CD4-positive, alpha-beta T cell (primary cell): ENCODE measurements at regions not wholly inside any gene's neighbourhood (a gene's known extent, or its start where the extent isn't known, plus 50 kb on each side); places are given as distances from the start of the nearest gene placed in this dataset.

Source experiments
- ATAC-seq: fragments of 200-7000 bp; cut with Tn5 transposase; one replicate; pipeline ENCODE4 v1.10.0; 2022; ENCODE audit warnings: mild to moderate bottlenecking; ENCODE audit not compliant: poor library complexity
- CTCF ChIA-PET: fragments of 350-600 bp; sonication (Branson Sonifier 250); formaldehyde crosslinking; loops from one replicate; lab custom pipeline; 2021; ENCODE audit warnings: antibody characterized with exemption, inconsistent platforms; lab: Charles Lee
- POLR2A ChIA-PET: fragments of 350-600 bp; sonication (Branson Sonifier 250); formaldehyde crosslinking; loops from one replicate; lab custom pipeline; 2021; ENCODE audit warnings: antibody characterized with exemption, inconsistent platforms; lab: Charles Lee
- DNase-seq, 14 experiments: peaks; one replicate each; pipeline ENCODE4 v3.0.0-alpha.2; 2013 to 2020; ENCODE audit warnings: mixed read lengths in 2 of 14
- H3K27ac ChIP-seq, 2 donors: one replicate each; pipeline versions ENCODE4 v1.5.1 to v1.7.0; 2013; ENCODE audit warnings: low read length in 2 of 2, low read depth in 1 of 2, mild to moderate bottlenecking in 1 of 2
- H3K27me3 ChIP-seq, 2 experiments: 1 replicate in 1 of 2; 2 replicates in 1 of 2; pipeline versions ENCODE4 v1.6.1 to v1.7.0; 2013; ENCODE audit warnings: low read length in 2 of 2, control low read depth in 1 of 2, mild to moderate bottlenecking in 1 of 2, moderate library complexity in 1 of 2; ENCODE audit not compliant: insufficient read depth in 2 of 2, control insufficient read depth in 1 of 2
- H3K36me3 ChIP-seq: one replicate; pipeline ENCODE4 v1.6.1; 2013; ENCODE audit warnings: low read length, control low read depth; ENCODE audit not compliant: insufficient read depth
- H3K4me1 ChIP-seq: one replicate; pipeline ENCODE4 v1.6.1; 2013; ENCODE audit warnings: low read length, control low read depth; ENCODE audit not compliant: insufficient read depth
- H3K4me3 ChIP-seq: one replicate; pipeline ENCODE4 v1.5.1; 2013; ENCODE audit warnings: mild to moderate bottlenecking, low read length, moderate library complexity
- H3K9me3 ChIP-seq, 2 experiments: 1 replicate in 1 of 2; 2 replicates in 1 of 2; pipeline versions ENCODE4 v1.6.1 to v1.7.0; 2013; ENCODE audit warnings: low read length in 2 of 2, mild to moderate bottlenecking in 2 of 2, control low read depth in 1 of 2, moderate library complexity in 1 of 2; ENCODE audit not compliant: control insufficient read depth in 1 of 2, insufficient read depth in 1 of 2
- H3K27ac Mint-ChIP-seq: one replicate; pipeline ENCODE4 v1.8.0; 2020; ENCODE audit warnings: mixed read lengths
- H3K27me3 Mint-ChIP-seq: one replicate; pipeline ENCODE4 v1.8.0; 2021; ENCODE audit warnings: mixed read lengths
- H3K36me3 Mint-ChIP-seq: one replicate; pipeline ENCODE4 v1.8.0; 2021; ENCODE audit warnings: low read depth, mixed read lengths
- H3K4me1 Mint-ChIP-seq: one replicate; pipeline ENCODE4 v1.8.0; 2021; ENCODE audit warnings: low read depth, mixed read lengths
- H3K4me3 Mint-ChIP-seq: one replicate; pipeline ENCODE4 v1.8.0; 2020; ENCODE audit warnings: mild to moderate bottlenecking, mixed read lengths
- H3K9me3 Mint-ChIP-seq: one replicate; pipeline ENCODE4 v1.8.0; 2020; ENCODE audit warnings: mixed read lengths
- CTCF ChIP-seq: fragments of 200-600 bp; IDR thresholded peaks from one replicate; pipeline ENCODE4 v1.8.0; 2022; ENCODE audit warnings: antibody characterized with exemption, mild to moderate bottlenecking
- intact Hi-C, 2 experiments: fragments of 100-400 bp; cut with DNase I in 1 of 2; cut with micrococcal nuclease in 1 of 2; formaldehyde crosslinking; loops; one replicate each; pipeline versions ENCODE4 v1.15.1 to v1.9.0; 2023 to 2025; cut with DNase I, micrococcal nuclease

- H3K36me3 Mint-ChIP-seq, result no peaks in the 10 kb centered on the region
- no peaks in the 10 kb centered on the region for H3K27me3 Mint-ChIP-seq
- no peaks in the 10 kb centered on the region for H3K4me1 Mint-ChIP-seq
- no peak for DNase-seq
- H3K27ac Mint-ChIP-seq, result no peak overlapping the region
- H3K27me3 ChIP-seq, result no peaks in the 10 kb centered on the region
- ChIA-PET POLR2A (no interaction called here), CTCF (no interaction called here)
- no peak overlapping the region for H3K4me3 ChIP-seq
- no peaks in the 10 kb centered on the region for H3K4me1 ChIP-seq
- no peaks in the 10 kb centered on the region for H3K36me3 ChIP-seq
- no peak for ATAC-seq
- no peak overlapping the region for H3K4me3 Mint-ChIP-seq
- no peak overlapping the region for H3K27ac ChIP-seq
- TF ChIP-seq CTCF, result no peak
- peaks cover 5% of the 10 kb centered on the region for H3K9me3 Mint-ChIP-seq
- intact Hi-C loops, result no loop called here
- H3K9me3 ChIP-seq, result no peaks in the 10 kb centered on the region
Observed at GRCh38 chr17:69732272-69732918, 317.9 kb downstream of the MAP2K6 start.

GRCh38 chr17:69733171-69734012 is 318.9 kb downstream of the MAP2K6 start:
- intact Hi-C loops, result no loop called here
- Histone ChIP-seq H3K27ac (no peak overlapping the region), H3K4me3 (no peak overlapping the region), H3K27me3 (no peaks in the 10 kb centered on the region), H3K36me3 (no peaks in the 10 kb centered on the region), H3K4me1 (no peaks in the 10 kb centered on the region), H3K9me3 (no peaks in the 10 kb centered on the region)
- Mint-ChIP-seq H3K4me3 (no peak overlapping the region), H3K36me3 (no peaks in the 10 kb centered on the region), H3K27ac (no peak overlapping the region), H3K9me3 (peaks cover 9% of the 10 kb centered on the region), H3K4me1 (no peaks in the 10 kb centered on the region), H3K27me3 (no peaks in the 10 kb centered on the region)
- no peak for TF ChIP-seq CTCF
- DNase-seq (no peak), ATAC-seq (no peak)
- POLR2A ChIA-PET, result no interaction called here
- CTCF ChIA-PET, result no interaction called here

GRCh38 chr17:69734656-69735055 is 320.2 kb downstream of the MAP2K6 start:
- Mint-ChIP-seq H3K4me3 (no peak overlapping the region), H3K27ac (no peak overlapping the region), H3K9me3 (peaks cover 12% of the 10 kb centered on the region), H3K27me3 (no peaks in the 10 kb centered on the region), H3K36me3 (no peaks in the 10 kb centered on the region), H3K4me1 (no peaks in the 10 kb centered on the region)
- ATAC-seq (no peak), DNase-seq (no peak)
- ChIA-PET POLR2A (no interaction called here), CTCF (no interaction called here)
- TF ChIP-seq CTCF, result no peak
- intact Hi-C loops, result no loop called here
- Histone ChIP-seq H3K27ac (no peak overlapping the region), H3K4me1 (no peaks in the 10 kb centered on the region), H3K27me3 (no peaks in the 10 kb centered on the region), H3K4me3 (no peak overlapping the region), H3K9me3 (no peaks in the 10 kb centered on the region), H3K36me3 (no peaks in the 10 kb centered on the region)
